ENCODE measurements at regions not wholly inside any gene's neighbourhood (a gene's known extent, or its start where the extent isn't known, plus 50 kb on each side); places are given as distances from the start of the nearest gene placed in this dataset.
"Not testable (repeated sequence)": the region's sequence is repeated elsewhere in the genome, so short reads cannot be mapped to it uniquely, and the experiment has no call there.

- no peak for FAIRE-seq
Observed at GRCh38 chr16:66087308-66087707, 279.2 kb upstream of the CDH5 start.

GRCh38 chr16:66085651-66086050 lies 280.8 kb upstream of the CDH5 start:
- FAIRE-seq, result no peak

- FAIRE-seq, result not testable (repeated sequence)
Observed at GRCh38 chr16:66084731-66085130, 281.8 kb upstream of the CDH5 start.

GRCh38 chr16:66084306-66084705 lies 282.2 kb upstream of the CDH5 start:
- FAIRE-seq, result no peak

GRCh38 chr16:66083171-66083570 lies 283.3 kb upstream of the CDH5 start:
- FAIRE-seq, result no peak

GRCh38 chr16:66082424-66082823 lies 284.1 kb upstream of the CDH5 start:
- FAIRE-seq, result no peak

GRCh38 chr16:66081775-66082366 lies 284.6 kb upstream of the CDH5 start:
- FAIRE-seq, result no peak

GRCh38 chr16:66079671-66080334 lies 286.7 kb upstream of the CDH5 start:
- FAIRE-seq, result no peak

GRCh38 chr16:66070140-66070917 lies 296.2 kb upstream of the CDH5 start:
- FAIRE-seq, result no peak

- no peak for FAIRE-seq
Observed at GRCh38 chr16:66069587-66069986, 296.9 kb upstream of the CDH5 start.

- FAIRE-seq, result no peak
Observed at GRCh38 chr16:66066404-66066803, 300.1 kb upstream of the CDH5 start.

- FAIRE-seq, result no peak
Observed at GRCh38 chr16:66065925-66066324, 300.6 kb upstream of the CDH5 start.

GRCh38 chr16:66064801-66065530 lies 301.5 kb upstream of the CDH5 start:
- FAIRE-seq, result no peak

GRCh38 chr16:66058832-66059231 lies 307.7 kb upstream of the CDH5 start:
- FAIRE-seq, result no peak

GRCh38 chr16:66058172-66058691 lies 308.3 kb upstream of the CDH5 start:
- no peak for FAIRE-seq

- no peak for FAIRE-seq
Observed at GRCh38 chr16:66057057-66057456, 309.4 kb upstream of the CDH5 start.

- no peak for FAIRE-seq
Observed at GRCh38 chr16:66054095-66054494, 312.4 kb upstream of the CDH5 start.

- no peak for FAIRE-seq
Observed at GRCh38 chr16:66052745-66053144, 313.7 kb upstream of the CDH5 start.

GRCh38 chr16:66050991-66051390 lies 315.5 kb upstream of the CDH5 start:
- no peak for FAIRE-seq

- no peak for FAIRE-seq
Observed at GRCh38 chr16:66049865-66050264, 316.6 kb upstream of the CDH5 start.

- no peak for FAIRE-seq
Observed at GRCh38 chr16:66045626-66046025, 320.9 kb upstream of the CDH5 start.

- no peak for FAIRE-seq
Observed at GRCh38 chr16:66044556-66044955, 321.9 kb upstream of the CDH5 start.

GRCh38 chr16:66044089-66044488 lies 322.4 kb upstream of the CDH5 start:
- no peak for FAIRE-seq

Data from G401.6 (cell line).